GM12878 (cell line): ENCODE measurements at regions not wholly inside any gene's neighbourhood (a gene's known extent, or its start where the extent isn't known, plus 50 kb on each side); places are given as distances from the start of the nearest gene placed in this dataset.

Source experiments
- BRCA1 ChIP-seq: IDR thresholded peaks from 2 replicates; pipeline ENCODE4 v1.6.1; 2011; ENCODE audit warnings: low read depth, low read length, improper control_type of control experiment
- EP300 ChIP-seq, 2 experiments: fragments of 150-350 bp in 1 of 2; IDR thresholded peaks; 2 replicates each; pipeline ENCODE4 v1.6.1; 2011 to 2012; ENCODE audit warnings: low read depth in 2 of 2, low read length in 2 of 2, borderline replicate concordance in 1 of 2, improper control_type of control experiment in 1 of 2, inconsistent platforms in 1 of 2; ENCODE audit not compliant: control insufficient read depth in 1 of 2
- KLF5 ChIP-seq: fragments of 450-650 bp; IDR thresholded peaks from 2 replicates; pipeline ENCODE4 v1.6.1; 2014; ENCODE audit warnings: mild to moderate bottlenecking; ENCODE audit not compliant: partially characterized antibody
- SRF ChIP-seq, 2 experiments: IDR thresholded peaks; 2 replicates each; pipeline ENCODE4 v1.6.1; 2011; ENCODE audit warnings: low read depth in 2 of 2, low read length in 2 of 2, mild to moderate bottlenecking in 1 of 2, moderate library complexity in 1 of 2
- YBX1 ChIP-seq: fragments of 450-650 bp; IDR thresholded peaks from 2 replicates; pipeline ENCODE4 v1.6.1; 2016; ENCODE audit warnings: antibody characterized with exemption
- TF ChIP-seq, protein P1 (sequence below): fragments of 450-650 bp; formaldehyde crosslinking; IDR thresholded peaks from 2 replicates; pipeline ENCODE4 v1.4.0; 2022; ENCODE audit warnings: mild to moderate bottlenecking, moderate library complexity
- TF ChIP-seq, protein P2 (sequence below): IDR thresholded peaks from 2 replicates; pipeline ENCODE4 v1.6.1; 2012; ENCODE audit warnings: low read depth, low read length, improper control_type of control experiment
- TF ChIP-seq, protein P3 (sequence below): fragments of 450-650 bp; IDR thresholded peaks from 2 replicates; pipeline ENCODE4 v1.6.1; 2018; ENCODE audit warnings: mild to moderate bottlenecking, low read depth, moderate library complexity; ENCODE audit not compliant: partially characterized antibody

- TF ChIP-seq, protein P1, sequence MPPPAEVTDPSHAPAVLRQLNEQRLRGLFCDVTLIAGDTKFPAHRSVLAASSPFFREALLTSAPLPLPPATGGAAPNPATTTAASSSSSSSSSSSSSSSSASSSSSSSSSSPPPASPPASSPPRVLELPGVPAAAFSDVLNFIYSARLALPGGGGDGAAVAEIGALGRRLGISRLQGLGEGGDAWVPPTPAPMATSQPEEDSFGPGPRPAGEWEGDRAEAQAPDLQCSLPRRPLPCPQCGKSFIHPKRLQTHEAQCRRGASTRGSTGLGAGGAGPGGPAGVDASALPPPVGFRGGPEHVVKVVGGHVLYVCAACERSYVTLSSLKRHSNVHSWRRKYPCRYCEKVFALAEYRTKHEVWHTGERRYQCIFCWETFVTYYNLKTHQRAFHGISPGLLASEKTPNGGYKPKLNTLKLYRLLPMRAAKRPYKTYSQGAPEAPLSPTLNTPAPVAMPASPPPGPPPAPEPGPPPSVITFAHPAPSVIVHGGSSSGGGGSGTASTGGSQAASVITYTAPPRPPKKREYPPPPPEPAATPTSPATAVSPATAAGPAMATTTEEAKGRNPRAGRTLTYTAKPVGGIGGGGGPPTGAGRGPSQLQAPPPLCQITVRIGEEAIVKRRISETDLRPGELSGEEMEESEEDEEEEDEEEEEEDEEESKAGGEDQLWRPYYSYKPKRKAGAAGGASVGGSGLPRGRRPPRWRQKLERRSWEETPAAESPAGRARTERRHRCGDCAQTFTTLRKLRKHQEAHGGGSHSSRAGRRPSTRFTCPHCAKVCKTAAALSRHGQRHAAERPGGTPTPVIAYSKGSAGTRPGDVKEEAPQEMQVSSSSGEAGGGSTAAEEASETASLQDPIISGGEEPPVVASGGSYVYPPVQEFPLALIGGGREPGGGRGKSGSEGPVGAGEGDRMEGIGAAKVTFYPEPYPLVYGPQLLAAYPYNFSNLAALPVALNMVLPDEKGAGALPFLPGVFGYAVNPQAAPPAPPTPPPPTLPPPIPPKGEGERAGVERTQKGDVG (CRISPR knock-in tag): no peak
- TF ChIP-seq, protein P2, sequence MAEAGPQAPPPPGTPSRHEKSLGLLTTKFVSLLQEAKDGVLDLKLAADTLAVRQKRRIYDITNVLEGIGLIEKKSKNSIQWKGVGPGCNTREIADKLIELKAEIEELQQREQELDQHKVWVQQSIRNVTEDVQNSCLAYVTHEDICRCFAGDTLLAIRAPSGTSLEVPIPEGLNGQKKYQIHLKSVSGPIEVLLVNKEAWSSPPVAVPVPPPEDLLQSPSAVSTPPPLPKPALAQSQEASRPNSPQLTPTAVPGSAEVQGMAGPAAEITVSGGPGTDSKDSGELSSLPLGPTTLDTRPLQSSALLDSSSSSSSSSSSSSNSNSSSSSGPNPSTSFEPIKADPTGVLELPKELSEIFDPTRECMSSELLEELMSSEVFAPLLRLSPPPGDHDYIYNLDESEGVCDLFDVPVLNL: no peak
- TF ChIP-seq EP300 (IDR thresholded peaks at IDR 0.05; ENCODE audit: borderline replicate concordance in 1 of 2, control insufficient read depth in 1 of 2, low read depth in 2 of 2, low read length in 2 of 2) (no peak), SRF (IDR thresholded peaks at IDR 0.05; ENCODE audit: low read depth in 2 of 2, low read length in 2 of 2) (no peak), YBX1 (no peak), KLF5 (no peak), BRCA1 (no peak)
- TF ChIP-seq, protein P3, sequence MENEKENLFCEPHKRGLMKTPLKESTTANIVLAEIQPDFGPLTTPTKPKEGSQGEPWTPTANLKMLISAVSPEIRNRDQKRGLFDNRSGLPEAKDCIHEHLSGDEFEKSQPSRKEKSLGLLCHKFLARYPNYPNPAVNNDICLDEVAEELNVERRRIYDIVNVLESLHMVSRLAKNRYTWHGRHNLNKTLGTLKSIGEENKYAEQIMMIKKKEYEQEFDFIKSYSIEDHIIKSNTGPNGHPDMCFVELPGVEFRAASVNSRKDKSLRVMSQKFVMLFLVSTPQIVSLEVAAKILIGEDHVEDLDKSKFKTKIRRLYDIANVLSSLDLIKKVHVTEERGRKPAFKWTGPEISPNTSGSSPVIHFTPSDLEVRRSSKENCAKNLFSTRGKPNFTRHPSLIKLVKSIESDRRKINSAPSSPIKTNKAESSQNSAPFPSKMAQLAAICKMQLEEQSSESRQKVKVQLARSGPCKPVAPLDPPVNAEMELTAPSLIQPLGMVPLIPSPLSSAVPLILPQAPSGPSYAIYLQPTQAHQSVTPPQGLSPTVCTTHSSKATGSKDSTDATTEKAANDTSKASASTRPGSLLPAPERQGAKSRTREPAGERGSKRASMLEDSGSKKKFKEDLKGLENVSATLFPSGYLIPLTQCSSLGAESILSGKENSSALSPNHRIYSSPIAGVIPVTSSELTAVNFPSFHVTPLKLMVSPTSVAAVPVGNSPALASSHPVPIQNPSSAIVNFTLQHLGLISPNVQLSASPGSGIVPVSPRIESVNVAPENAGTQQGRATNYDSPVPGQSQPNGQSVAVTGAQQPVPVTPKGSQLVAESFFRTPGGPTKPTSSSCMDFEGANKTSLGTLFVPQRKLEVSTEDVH: no peak
These were observed 139.1 kb downstream of the TFPI2 start (continued) for GRCh38 chr7:93751421-93751820.
